IMR-90 (cell line): ENCODE measurements at regions not wholly inside any gene's neighbourhood (a gene's known extent, or its start where the extent isn't known, plus 50 kb on each side); places are given as distances from the start of the nearest gene placed in this dataset.

Experiments used
- ATAC-seq: fragments of 200-7000 bp; cut with Tn5 transposase; 2 replicates; pipeline ENCODE4 v1.9.1; 2020; ENCODE audit warnings: low read depth, mild to moderate bottlenecking, moderate library complexity
- BruUV-seq: library from RNA; stranded (reverse); fragments of 400-500 nt; replicated peaks from 2 replicates; lab custom pipeline; 2021; lab: Mats Ljungman, UMichigan
- CTCF ChIA-PET: fragments of 300-600 bp; formaldehyde crosslinking; extraction: SDS; loops from one replicate; lab custom pipeline; 2021; ENCODE audit warnings: antibody characterized with exemption; lab: Yijun Ruan, JAX
- POLR2A ChIA-PET: fragments of 300-600 bp; sonication (Branson Sonifier 250); formaldehyde crosslinking; loops from one replicate; lab custom pipeline; 2022; ENCODE audit warnings: antibody characterized with exemption; ENCODE audit not compliant: unreplicated experiment; lab: Charles Lee
- DNase-seq: peaks from one replicate; pipeline ENCODE4 v3.0.0; 2013
- H2AFZ ChIP-seq: replicated peaks from 2 replicates; pipeline ENCODE3; 2013; ENCODE audit warnings: low read length, mild to moderate bottlenecking; ENCODE audit not compliant: poor library complexity
- H2AK5ac ChIP-seq: 2 replicates; pipeline ENCODE4 v1.6.1; 2013; ENCODE audit warnings: low read depth, low read length, inconsistent platforms
- H2AK9ac ChIP-seq: replicated peaks from 2 replicates; pipeline ENCODE3; 2013; ENCODE audit warnings: mild to moderate bottlenecking, low read depth, low read length, moderate library complexity; ENCODE audit not compliant: poor library complexity
- H2BK120ac ChIP-seq: 2 replicates; pipeline ENCODE4 v1.6.1; 2013; ENCODE audit warnings: low read depth, low read length, inconsistent platforms
- H2BK15ac ChIP-seq: 3 replicates; pipeline ENCODE4 v1.6.1; 2013; ENCODE audit warnings: low read depth, low read length, inconsistent platforms
- H2BK20ac ChIP-seq: 2 replicates; pipeline ENCODE4 v1.6.1; 2013; ENCODE audit warnings: low read depth, mild to moderate bottlenecking, inconsistent platforms, low read length, moderate library complexity
- H2BK5ac ChIP-seq: 2 replicates; pipeline ENCODE4 v1.6.1; 2013; ENCODE audit warnings: mild to moderate bottlenecking, low read depth, low read length, inconsistent platforms; ENCODE audit not compliant: poor library complexity, severe bottlenecking
- H3K14ac ChIP-seq: replicated peaks from 2 replicates; pipeline ENCODE4 v1.6.1; 2013; ENCODE audit warnings: low read depth, low read length, inconsistent platforms
- H3K18ac ChIP-seq: 2 replicates; pipeline ENCODE4 v1.6.1; 2013; ENCODE audit warnings: low read depth, low read length, control low read depth
- H3K23ac ChIP-seq: 2 replicates; pipeline ENCODE4 v1.6.1; 2013; ENCODE audit warnings: low read depth, low read length, inconsistent platforms
- H3K27ac ChIP-seq: 2 replicates; pipeline ENCODE4 v1.5.1; 2013; ENCODE audit warnings: mild to moderate bottlenecking, control low read depth, low read length; ENCODE audit not compliant: insufficient read depth
- H3K27me3 ChIP-seq: 2 replicates; pipeline ENCODE4 v1.6.1; 2013; ENCODE audit warnings: low read length; ENCODE audit not compliant: control insufficient read depth, insufficient read depth
- H3K36me3 ChIP-seq: 2 replicates; pipeline ENCODE4 v1.6.1; 2013; ENCODE audit warnings: low read length, mixed read lengths; ENCODE audit not compliant: control insufficient read depth, insufficient read depth
- H3K4ac ChIP-seq: 2 replicates; pipeline ENCODE4 v1.6.1; 2013; ENCODE audit warnings: low read depth, low read length, inconsistent platforms
- H3K4me1 ChIP-seq: 2 replicates; pipeline ENCODE4 v1.6.1; 2013; ENCODE audit warnings: low read length, mixed read lengths; ENCODE audit not compliant: control insufficient read depth, insufficient read depth
- H3K4me2 ChIP-seq: 2 replicates; pipeline ENCODE4 v1.6.1; 2013; ENCODE audit warnings: low read depth, mild to moderate bottlenecking, control low read depth, low read length, moderate library complexity
- H3K4me3 ChIP-seq: 2 replicates; pipeline ENCODE4 v1.5.1; 2013; ENCODE audit warnings: low read depth, mild to moderate bottlenecking, control low read depth, low read length, moderate library complexity; ENCODE audit not compliant: insufficient read depth
- H3K56ac ChIP-seq: 2 replicates; pipeline ENCODE4 v1.6.1; 2013; ENCODE audit warnings: low read length, inconsistent platforms; ENCODE audit not compliant: insufficient read depth; ENCODE audit errors: extremely low read depth
- H3K79me1 ChIP-seq, 2 experiments: 2 replicates each; pipeline ENCODE4 v1.6.1; 2013; ENCODE audit warnings: low read length in 2 of 2, inconsistent platforms in 1 of 2, low read depth in 1 of 2
- H3K9ac ChIP-seq: 2 replicates; pipeline ENCODE4 v1.6.1; 2013; ENCODE audit warnings: low read depth, low read length, control low read depth
- H3K9me1 ChIP-seq: 2 replicates; pipeline ENCODE4 v1.6.1; 2013; ENCODE audit warnings: low read length, inconsistent platforms; ENCODE audit not compliant: insufficient read depth
- H3K9me3 ChIP-seq: 2 replicates; pipeline ENCODE4 v1.6.1; 2013; ENCODE audit warnings: low read length; ENCODE audit not compliant: control insufficient read depth, insufficient read depth
- H4K20me1 ChIP-seq: 2 replicates; pipeline ENCODE4 v1.6.1; 2013; ENCODE audit warnings: low read length, inconsistent platforms; ENCODE audit not compliant: insufficient read depth
- H4K5ac ChIP-seq: 2 replicates; pipeline ENCODE4 v1.6.1; 2013; ENCODE audit warnings: mild to moderate bottlenecking, low read depth, low read length, control low read depth
- H4K8ac ChIP-seq, 2 experiments: 2 replicates each; pipeline ENCODE4 v1.6.1; 2013; ENCODE audit warnings: low read depth in 2 of 2, low read length in 2 of 2, control low read depth in 1 of 2, inconsistent platforms in 1 of 2
- H4K91ac ChIP-seq: 2 replicates; pipeline ENCODE4 v1.6.1; 2013; ENCODE audit warnings: low read depth, low read length, inconsistent platforms; ENCODE audit not compliant: insufficient read depth
- MAFK ChIP-seq: IDR thresholded peaks from 2 replicates; pipeline ENCODE4 v1.6.1; 2012; ENCODE audit warnings: low read depth, low read length, improper control_type of control experiment
- SMC3 ChIP-seq: fragments of 150-350 bp; IDR thresholded peaks from 2 replicates; pipeline ENCODE4 v1.6.1; 2016; ENCODE audit warnings: low read depth, mild to moderate bottlenecking, antibody characterized with exemption, low read length, moderate library complexity
- dilution Hi-C: fragments of 300-500 bp; cut with HindIII; formaldehyde crosslinking; loops from one replicate; pipeline ENCODE4 v1.14.3; 2018; ENCODE audit warnings: low sequenced_read_pairs; ENCODE audit not compliant: unreplicated experiment
- in situ Hi-C: fragments of 300-500 bp; cut with MboI; formaldehyde crosslinking; loops from 3 replicates; pipeline ENCODE4 v1.14.3; 2019; ENCODE audit warnings: low sequenced_read_pairs, inconsistent platforms, mixed read lengths
- intact Hi-C: fragments of 100-400 bp; cut with micrococcal nuclease; formaldehyde crosslinking; loops from 2 replicates; pipeline ENCODE4 v1.10.0; 2022

DNA sequence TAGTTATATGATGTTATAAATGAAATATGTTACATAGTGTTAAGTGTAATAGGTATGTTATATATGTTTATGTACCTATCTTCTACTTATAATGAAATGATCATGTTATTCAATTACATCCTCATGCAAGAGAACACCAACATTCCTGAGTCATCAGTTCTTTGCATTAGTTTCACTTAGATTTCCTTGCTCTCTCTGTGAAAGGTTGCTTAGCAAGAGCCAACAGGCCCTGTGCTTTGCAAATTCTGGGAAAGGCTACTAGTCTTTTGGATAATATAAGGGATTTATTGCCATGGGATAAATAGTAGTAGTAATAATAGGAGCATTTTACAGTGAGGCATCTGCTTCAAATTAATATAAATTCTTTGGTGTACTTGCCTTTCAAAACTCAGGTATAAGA, 274.8 kb downstream of the SP3 start:
- dilution Hi-C loops = no loop called here
- H3K9me3 ChIP-seq = no peaks in the 10 kb centered on the region
- no peak overlapping the region for H3K23ac ChIP-seq
- no peak overlapping the region for H2BK120ac ChIP-seq
- H3K4me1 ChIP-seq = no peaks in the 10 kb centered on the region
- H2AK9ac ChIP-seq = no peak overlapping the region
- H3K36me3 ChIP-seq = no peaks in the 10 kb centered on the region
- peaks cover 3% of the 10 kb centered on the region; the same call in 1 of the 2 replicates for H3K27me3 ChIP-seq
- no peaks in the 10 kb centered on the region for H3K79me1 ChIP-seq
- H3K9ac ChIP-seq = no peak overlapping the region
- no peak overlapping the region for H2AK5ac ChIP-seq
- H3K4me2 ChIP-seq = no peak overlapping the region
- H2BK20ac ChIP-seq = no peak overlapping the region
- H3K4me3 ChIP-seq = no peak overlapping the region
- no peak overlapping the region for H3K14ac ChIP-seq
- H2AFZ ChIP-seq = no peak overlapping the region
- H3K4ac ChIP-seq = no peak overlapping the region
- no peak overlapping the region for H4K5ac ChIP-seq
- H4K8ac ChIP-seq = no peak overlapping the region
- ATAC-seq (no peak), DNase-seq (no peak)
- H2BK5ac ChIP-seq = no peak overlapping the region
- no peaks in the 10 kb centered on the region for H3K9me1 ChIP-seq
- intact Hi-C loops = no loop called here
- H2BK15ac ChIP-seq = no peak overlapping the region
- CTCF ChIA-PET = interaction anchor here (0.6 kb wide), 1 partner anchor 173 kb away, joined by 3 read pairs; no protein-coding TSS in a partner anchor
- BruUV-seq = no TSS peak
- H3K18ac ChIP-seq = no peak overlapping the region
- H3K56ac ChIP-seq = no peak overlapping the region
- H4K91ac ChIP-seq = no peak overlapping the region
- in situ Hi-C loops = no loop called here
- H4K20me1 ChIP-seq = no peaks in the 10 kb centered on the region
- POLR2A ChIA-PET = no interaction called here
- TF ChIP-seq SMC3 = no peak
- TF ChIP-seq MAFK = peak; percentile 67
- H3K27ac ChIP-seq = no peak overlapping the region
